GM12891 (cell line): ENCODE measurements at regions not wholly inside any gene's neighbourhood (a gene's known extent, or its start where the extent isn't known, plus 50 kb on each side); places are given as distances from the start of the nearest gene placed in this dataset.

Experiments used
- POLR2A ChIP-seq: IDR thresholded peaks from 2 replicates; pipeline ENCODE4 v1.6.1; 2011; ENCODE audit warnings: low read depth, low read length, control low read depth
- POLR2AphosphoS5 ChIP-seq: IDR thresholded peaks from 2 replicates; pipeline ENCODE4 v1.6.1; 2011; ENCODE audit warnings: low read depth, low read length, control low read depth
- SPI1 ChIP-seq: IDR thresholded peaks from 2 replicates; pipeline ENCODE4 v1.6.1; 2011; ENCODE audit warnings: low read depth, low read length, control low read depth

DNA sequence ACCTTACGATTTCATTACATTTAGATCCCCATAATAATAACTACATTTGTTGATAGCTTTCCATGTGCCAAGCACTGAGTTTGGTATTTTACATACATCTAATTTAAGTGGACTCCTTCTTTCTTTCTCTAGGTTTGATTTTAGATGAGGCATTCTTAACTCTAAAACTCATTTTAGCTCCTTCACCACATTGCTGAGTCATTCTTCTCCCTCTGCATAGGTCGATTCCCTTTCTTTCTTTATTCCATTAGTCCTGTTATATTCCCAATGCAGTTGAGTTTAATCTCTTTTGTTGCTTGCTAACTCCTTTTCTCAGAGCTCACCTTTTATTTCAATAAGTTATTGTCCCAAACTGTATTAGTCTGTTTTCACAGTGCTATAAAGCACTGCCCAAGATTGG, 329.8 kb downstream of the TAF11L14 start:
- TF ChIP-seq POLR2AphosphoS5, result no peak
- TF ChIP-seq SPI1, result no peak
- TF ChIP-seq POLR2A, result no peak
